Gastrocnemius medialis (tissue), 4 donors: ENCODE measurements at regions not wholly inside any gene's neighbourhood (a gene's known extent, or its start where the extent isn't known, plus 50 kb on each side); places are given as distances from the start of the nearest gene placed in this dataset.

Experiments
- ATAC-seq, 2 donors: fragments of 150-250 bp; one replicate each; pipeline ENCODE4 v1.9.1; 2016
- DNase-seq, 2 donors: peaks; one replicate each; pipeline ENCODE4 v3.0.0-alpha.2; 2019
- H3K27ac ChIP-seq, 4 donors: fragments of 200-600 bp; sonication (generic); 1 replicate in 1 of 4; 2 replicates in 3 of 4; pipeline ENCODE4 v1.5.1; 2016 to 2018; ENCODE audit warnings: mild to moderate bottlenecking in 2 of 4, moderate library complexity in 1 of 4
- H3K27me3 ChIP-seq, 3 donors: fragments of 200-600 bp; sonication (generic) in 2 of 3; 1 replicate in 1 of 3; 2 replicates in 2 of 3; pipeline versions ENCODE4 v1.5.1 to v1.6.0; 2016 to 2019; ENCODE audit warnings: mild to moderate bottlenecking in 1 of 3, moderate library complexity in 1 of 3
- H3K36me3 ChIP-seq, 2 donors: fragments of 200-600 bp; sonication (generic) in 1 of 2; one replicate each; pipeline ENCODE4 v1.5.1; 2017 to 2018
- H3K4me1 ChIP-seq, 2 donors: fragments of 200-600 bp; sonication (generic) in 1 of 2; one replicate each; pipeline ENCODE4 v1.5.1; 2016 to 2017; ENCODE audit warnings: mild to moderate bottlenecking in 2 of 2
- H3K4me3 ChIP-seq, 4 donors: fragments of 200-600 bp; sonication (generic) in 3 of 4; 1 replicate in 1 of 4; 2 replicates in 3 of 4; pipeline ENCODE4 v1.5.1; 2016 to 2019; ENCODE audit warnings: mild to moderate bottlenecking in 2 of 4
- H3K9me3 ChIP-seq, 3 donors: fragments of 200-600 bp; sonication (generic) in 2 of 3; 1 replicate in 1 of 3; 2 replicates in 2 of 3; pipeline ENCODE4 v1.5.1; 2016 to 2019
- CTCF ChIP-seq, 5 experiments: fragments of 450-650 bp in 3 of 5; fragments of 200-600 bp in 2 of 5; sonication (generic) in 2 of 5; IDR thresholded peaks in 4 of 5; conservative IDR thresholded peaks in 1 of 5; 1 replicate in 4 of 5; 2 replicates in 1 of 5; pipeline ENCODE4 v1.5.1; 2016 to 2019; ENCODE audit warnings: antibody characterized with exemption in 5 of 5, mild to moderate bottlenecking in 3 of 5, moderate library complexity in 3 of 5
- POLR2A ChIP-seq, 2 donors: fragments of 450-650 bp; IDR thresholded peaks; one replicate each; pipeline ENCODE4 v1.6.1; 2017; ENCODE audit warnings: antibody characterized with exemption in 2 of 2, mild to moderate bottlenecking in 2 of 2, moderate library complexity in 2 of 2
- in situ Hi-C, 4 donors: fragments of 200-750 bp; cut with MboI; loops; one replicate each; pipeline versions ENCODE4 v1.15.0 to v1.8.0; 2017; ENCODE audit warnings: low sequenced_read_pairs in 4 of 4
- intact Hi-C: fragments of 100-400 bp; cut with DNase I; formaldehyde crosslinking; loops from one replicate; pipeline ENCODE4 v1.15.1; 2023; ENCODE audit warnings: low total_unique reads

DNA sequence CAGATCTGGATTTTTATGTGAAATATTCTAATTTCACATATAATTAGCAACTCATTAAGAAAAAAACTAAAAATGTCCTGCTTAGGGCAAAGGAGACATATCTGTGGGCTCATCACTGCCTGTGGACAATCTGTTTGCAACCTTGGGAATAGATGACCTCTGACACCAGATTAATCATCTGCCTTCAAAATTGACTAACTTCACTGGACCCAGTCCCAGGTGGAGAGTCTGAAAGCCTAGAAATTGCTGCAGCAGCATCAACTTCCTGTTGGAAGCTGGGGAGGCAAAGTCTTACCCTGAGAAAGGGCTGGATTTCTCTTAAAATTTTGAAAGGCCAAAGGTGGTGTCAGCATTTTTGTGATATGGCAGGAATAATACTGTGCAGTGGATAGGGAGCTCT lies 76.3 kb upstream of the TNC start:
- H3K4me3 ChIP-seq, result no peak overlapping the region
- H3K4me1 ChIP-seq, result no peaks in the 10 kb centered on the region
- ATAC-seq (peak in 1 of 2 donors; percentile 56), DNase-seq (no peak)
- H3K27ac ChIP-seq, result no peak overlapping the region
- no peaks in the 10 kb centered on the region for H3K27me3 ChIP-seq
- H3K36me3 ChIP-seq, result no peaks in the 10 kb centered on the region
- TF ChIP-seq CTCF (IDR thresholded peaks at IDR 0.05 in 4 of 5, conservative IDR thresholded peaks at IDR 0.05 in 1 of 5), result no peak
- TF ChIP-seq POLR2A (IDR thresholded peaks at IDR 0.05), result no peak
- in situ Hi-C loops, result no loop called here
- H3K9me3 ChIP-seq, result no peaks in the 10 kb centered on the region
- intact Hi-C loops, result no loop called here

- no peaks in the 10 kb centered on the region for H3K9me3 ChIP-seq
- H3K4me1 ChIP-seq, result no peaks in the 10 kb centered on the region
- ATAC-seq, result no peak
- intact Hi-C loops (no loop called here), in situ Hi-C loops (no loop called here)
- TF ChIP-seq CTCF (IDR thresholded peaks at IDR 0.05 in 4 of 5, conservative IDR thresholded peaks at IDR 0.05 in 1 of 5), result no peak
- TF ChIP-seq POLR2A (IDR thresholded peaks at IDR 0.05), result no peak
- no peaks in the 10 kb centered on the region for H3K27me3 ChIP-seq
- H3K27ac ChIP-seq, result no peak overlapping the region
- H3K36me3 ChIP-seq, result no peaks in the 10 kb centered on the region
- no peak overlapping the region for H3K4me3 ChIP-seq
- DNase-seq, result no peak
Measured at GRCh38 chr9:115195912-115196311, 78.0 kb upstream of the TNC start.

DNA sequence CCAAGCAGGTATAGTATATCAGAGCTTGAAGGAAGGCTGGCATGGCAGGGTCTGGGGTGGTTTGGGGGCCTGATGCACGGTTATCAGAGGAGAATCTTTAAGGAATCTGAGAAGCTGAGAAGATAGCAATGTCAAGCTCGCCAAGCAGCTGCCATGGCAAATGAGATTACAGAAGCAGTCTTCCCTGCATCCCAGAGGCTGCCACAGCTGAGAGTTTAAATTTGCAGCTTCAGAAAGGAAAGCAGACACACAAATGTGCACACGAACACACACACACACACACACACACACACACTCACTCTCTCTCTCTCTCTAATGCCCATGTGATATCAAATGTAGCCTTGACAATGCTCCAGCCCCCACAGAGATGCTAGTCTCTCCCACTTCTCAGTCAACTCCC lies 79.0 kb upstream of the TNC start:
- Histone ChIP-seq H3K36me3 (no peaks in the 10 kb centered on the region), H3K4me3 (no peak overlapping the region), H3K27ac (no peak overlapping the region), H3K4me1 (no peaks in the 10 kb centered on the region), H3K9me3 (no peaks in the 10 kb centered on the region), H3K27me3 (no peaks in the 10 kb centered on the region)
- DNase-seq, result no peak
- intact Hi-C loops (no loop called here), in situ Hi-C loops (no loop called here)
- TF ChIP-seq CTCF (IDR thresholded peaks at IDR 0.05 in 4 of 5, conservative IDR thresholded peaks at IDR 0.05 in 1 of 5) (no peak), POLR2A (IDR thresholded peaks at IDR 0.05) (no peak)
- no peak for ATAC-seq

DNA sequence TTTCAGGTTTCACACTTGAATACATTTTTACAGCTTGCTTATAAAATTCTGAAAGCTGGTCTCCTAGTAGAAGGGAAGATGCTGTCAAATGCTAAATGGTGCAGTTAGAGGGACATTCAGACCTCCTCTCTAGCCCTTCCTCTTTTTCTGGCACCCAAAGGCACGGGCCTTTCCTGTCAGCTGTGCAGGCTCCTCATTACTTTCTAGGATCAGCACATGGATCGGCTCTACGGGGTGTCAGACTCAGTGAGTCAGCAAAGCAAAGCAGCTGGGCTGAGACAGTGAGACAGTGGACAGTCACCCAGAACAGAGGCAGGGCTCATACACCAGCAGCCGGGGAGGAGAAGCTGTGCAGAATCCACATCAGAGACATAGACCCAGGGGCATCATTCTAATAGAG lies 80.0 kb upstream of the TNC start:
- in situ Hi-C loops (no loop called here), intact Hi-C loops (no loop called here)
- ATAC-seq (no peak), DNase-seq (peak; percentile 8 to 37)
- no peaks in the 10 kb centered on the region for H3K36me3 ChIP-seq
- H3K4me3 ChIP-seq, result no peak overlapping the region
- no peak overlapping the region for H3K27ac ChIP-seq
- no peaks in the 10 kb centered on the region for H3K9me3 ChIP-seq
- TF ChIP-seq POLR2A (IDR thresholded peaks at IDR 0.05) (no peak), CTCF (IDR thresholded peaks at IDR 0.05 in 4 of 5, conservative IDR thresholded peaks at IDR 0.05 in 1 of 5) (no peak)
- H3K27me3 ChIP-seq, result no peaks in the 10 kb centered on the region
- no peaks in the 10 kb centered on the region for H3K4me1 ChIP-seq

DNA sequence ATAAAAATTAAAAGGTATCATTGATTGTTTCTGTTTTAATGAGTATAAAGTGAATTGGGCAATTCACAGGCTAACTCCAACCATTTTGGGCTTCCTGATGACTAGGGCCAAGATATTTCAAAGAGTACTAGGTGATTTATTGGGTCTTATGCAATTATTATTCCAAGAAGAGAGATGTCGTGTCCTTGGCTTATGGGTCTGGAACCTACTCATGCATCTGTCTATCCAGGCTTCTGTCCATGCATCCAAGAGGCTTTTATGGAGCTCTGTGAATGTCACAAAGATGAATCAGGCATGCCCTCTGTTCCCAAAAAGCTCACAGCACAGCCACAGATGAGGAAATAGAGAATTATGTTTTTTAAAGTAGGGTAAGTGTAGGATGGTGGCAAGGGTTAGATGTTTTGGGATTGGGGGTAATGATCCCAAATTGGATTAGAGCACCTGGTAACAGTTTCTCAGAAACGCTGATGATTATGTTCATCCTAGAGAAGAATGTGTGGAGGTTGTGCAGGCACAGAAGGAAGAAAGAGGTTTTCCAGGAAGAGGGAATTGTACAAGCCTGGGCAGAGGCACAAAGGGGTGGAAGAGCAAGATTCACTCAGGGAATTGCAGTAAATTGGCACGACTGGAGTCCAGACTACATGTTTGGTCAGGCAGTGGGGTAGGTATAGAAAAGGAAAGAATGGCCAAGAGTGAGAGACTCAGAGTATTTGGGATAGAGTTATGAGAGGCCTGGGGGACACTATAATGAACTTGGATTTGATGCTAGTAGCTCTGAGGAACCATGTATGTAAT lies 83.0 kb upstream of the TNC start:
- in situ Hi-C loops, result no loop called here

More for the DNA sequence above, 83.0 kb upstream of the TNC start:
- H3K9me3 ChIP-seq, result no peaks in the 10 kb centered on the region
- H3K27ac ChIP-seq, result no peak overlapping the region
- H3K27me3 ChIP-seq, result no peaks in the 10 kb centered on the region
- intact Hi-C loops, result no loop called here
- DNase-seq, result peak in 1 of 2 donors; percentile 35
- H3K4me3 ChIP-seq, result no peak overlapping the region
- no peaks in the 10 kb centered on the region for H3K36me3 ChIP-seq
- TF ChIP-seq CTCF (IDR thresholded peaks at IDR 0.05 in 4 of 5, conservative IDR thresholded peaks at IDR 0.05 in 1 of 5), result no peak
- no peak for TF ChIP-seq POLR2A (IDR thresholded peaks at IDR 0.05)
- ATAC-seq, result peak; percentile 70 to 81
- no peaks in the 10 kb centered on the region for H3K4me1 ChIP-seq
